ENCODE measurements at regions not wholly inside any gene's neighbourhood (a gene's known extent, or its start where the extent isn't known, plus 50 kb on each side); places are given as distances from the start of the nearest gene placed in this dataset.

GRCh38 chr15:98391568-98391967 is 256.8 kb upstream of the IGF1R start:
- no peaks in the 10 kb centered on the region for H3K9me3 ChIP-seq (ENCODE audit: control insufficient read depth, insufficient read depth, low read depth, low read length)
- H4K20me1 ChIP-seq (ENCODE audit: control insufficient read depth, extremely low read depth, insufficient read depth, low read length), result no peaks in the 10 kb centered on the region
- no peaks in the 10 kb centered on the region for H3K36me3 ChIP-seq (ENCODE audit: control insufficient read depth, insufficient read depth, low read length)
- no peak overlapping the region for H3K4me3 ChIP-seq (replicated peaks in 1 of 4; ENCODE audit: control extremely low read depth in 1 of 4, insufficient read depth in 1 of 4, low read depth in 3 of 4, low read length in 4 of 4)
- H3K9ac ChIP-seq (ENCODE audit: insufficient read depth, low read length), result no peak overlapping the region
- no peak overlapping the region for H2AFZ ChIP-seq (ENCODE audit: low read length)
- no peaks in the 10 kb centered on the region for H3K27me3 ChIP-seq (ENCODE audit: control insufficient read depth, insufficient read depth, low read length)
- H3K27ac ChIP-seq (ENCODE audit: insufficient read depth, low read length), result no peak overlapping the region
- H3K4me1 ChIP-seq (ENCODE audit: control insufficient read depth, extremely low read depth, insufficient read depth, low read length), result no peaks in the 10 kb centered on the region
- TF ChIP-seq CTCF (conservative IDR thresholded peaks at IDR 0.05 in 1 of 2, IDR thresholded peaks at IDR 0.05 in 1 of 2; ENCODE audit: low read depth in 1 of 2, low read length in 2 of 2) (no peak), EZH2 (IDR thresholded peaks at IDR 0.05; ENCODE audit: low read length, missing control alignments) (no peak)
- DNase-seq (ENCODE audit: low read depth in 2 of 2), result no peak
- no peaks in the 10 kb centered on the region for H3K79me2 ChIP-seq (ENCODE audit: control insufficient read depth, insufficient read depth, low read length)
- H3K4me2 ChIP-seq (ENCODE audit: extremely low read depth, insufficient read depth, low read length), result no peak overlapping the region

GRCh38 chr15:98393471-98393870 is 254.9 kb upstream of the IGF1R start:
- H2AFZ ChIP-seq (ENCODE audit: low read length), result no peak overlapping the region
- H3K4me3 ChIP-seq (replicated peaks in 1 of 4; ENCODE audit: control extremely low read depth in 1 of 4, insufficient read depth in 1 of 4, low read depth in 3 of 4, low read length in 4 of 4), result no peak overlapping the region
- H3K9me3 ChIP-seq (ENCODE audit: control insufficient read depth, insufficient read depth, low read depth, low read length), result no peaks in the 10 kb centered on the region
- no peaks in the 10 kb centered on the region for H3K4me1 ChIP-seq (ENCODE audit: control insufficient read depth, extremely low read depth, insufficient read depth, low read length)
- H3K79me2 ChIP-seq (ENCODE audit: control insufficient read depth, insufficient read depth, low read length), result no peaks in the 10 kb centered on the region
- no peak for DNase-seq (ENCODE audit: low read depth in 2 of 2)
- no peak overlapping the region for H3K4me2 ChIP-seq (ENCODE audit: extremely low read depth, insufficient read depth, low read length)
- H3K27ac ChIP-seq (ENCODE audit: insufficient read depth, low read length), result no peak overlapping the region
- no peaks in the 10 kb centered on the region for H3K36me3 ChIP-seq (ENCODE audit: control insufficient read depth, insufficient read depth, low read length)
- no peaks in the 10 kb centered on the region for H4K20me1 ChIP-seq (ENCODE audit: control insufficient read depth, extremely low read depth, insufficient read depth, low read length)
- H3K9ac ChIP-seq (ENCODE audit: insufficient read depth, low read length), result no peak overlapping the region
- H3K27me3 ChIP-seq (ENCODE audit: control insufficient read depth, insufficient read depth, low read length), result no peaks in the 10 kb centered on the region
- no peak for TF ChIP-seq CTCF (conservative IDR thresholded peaks at IDR 0.05 in 1 of 2, IDR thresholded peaks at IDR 0.05 in 1 of 2; ENCODE audit: low read depth in 1 of 2, low read length in 2 of 2)
- TF ChIP-seq EZH2 (IDR thresholded peaks at IDR 0.05; ENCODE audit: low read length, missing control alignments), result no peak

GRCh38 chr15:98394546-98394945 is 253.8 kb upstream of the IGF1R start:
- DNase-seq (ENCODE audit: low read depth in 2 of 2), result no peak
- Histone ChIP-seq H3K36me3 (ENCODE audit: control insufficient read depth, insufficient read depth, low read length) (no peaks in the 10 kb centered on the region), H3K79me2 (ENCODE audit: control insufficient read depth, insufficient read depth, low read length) (no peaks in the 10 kb centered on the region), H3K4me3 (replicated peaks in 1 of 4; ENCODE audit: control extremely low read depth in 1 of 4, insufficient read depth in 1 of 4, low read depth in 3 of 4, low read length in 4 of 4) (no peak overlapping the region), H3K9ac (ENCODE audit: insufficient read depth, low read length) (no peak overlapping the region), H2AFZ (ENCODE audit: low read length) (no peak overlapping the region), H3K4me2 (ENCODE audit: extremely low read depth, insufficient read depth, low read length) (no peak overlapping the region), H3K27ac (ENCODE audit: insufficient read depth, low read length) (no peak overlapping the region), H3K9me3 (ENCODE audit: control insufficient read depth, insufficient read depth, low read depth, low read length) (no peaks in the 10 kb centered on the region), H4K20me1 (ENCODE audit: control insufficient read depth, extremely low read depth, insufficient read depth, low read length) (no peaks in the 10 kb centered on the region), H3K4me1 (ENCODE audit: control insufficient read depth, extremely low read depth, insufficient read depth, low read length) (no peaks in the 10 kb centered on the region), H3K27me3 (ENCODE audit: control insufficient read depth, insufficient read depth, low read length) (no peaks in the 10 kb centered on the region)
- TF ChIP-seq CTCF (conservative IDR thresholded peaks at IDR 0.05 in 1 of 2, IDR thresholded peaks at IDR 0.05 in 1 of 2; ENCODE audit: low read depth in 1 of 2, low read length in 2 of 2) (no peak), EZH2 (IDR thresholded peaks at IDR 0.05; ENCODE audit: low read length, missing control alignments) (no peak)
